ENCODE measurements at regions not wholly inside any gene's neighbourhood (a gene's known extent, or its start where the extent isn't known, plus 50 kb on each side); places are given as distances from the start of the nearest gene placed in this dataset.
A peak's percentile ranks its signal among the peaks of the same experiment; 100 is the strongest.

GRCh38 chr4:27184508-27185155 lies 324.0 kb downstream of the STIM2 start:
- DNase-seq (ENCODE audit: low read depth) = no peak

- no peak for DNase-seq (ENCODE audit: low read depth)
Observed at GRCh38 chr4:27186710-27187109, 326.1 kb downstream of the STIM2 start.

- no peak for DNase-seq (ENCODE audit: low read depth)
Observed at GRCh38 chr4:27187786-27188185, 327.1 kb downstream of the STIM2 start.

- DNase-seq (ENCODE audit: low read depth) = no peak
Observed at GRCh38 chr4:27189683-27190082, 329.0 kb downstream of the STIM2 start.

GRCh38 chr4:27191592-27191991 lies 331.0 kb downstream of the STIM2 start:
- DNase-seq (ENCODE audit: low read depth) = no peak

GRCh38 chr4:27194599-27195176 lies 334.0 kb downstream of the STIM2 start:
- no peak for DNase-seq (ENCODE audit: low read depth)

- no peak for DNase-seq (ENCODE audit: low read depth)
Observed at GRCh38 chr4:27198246-27198645, 337.6 kb downstream of the STIM2 start.

- DNase-seq (ENCODE audit: low read depth) = no peak
Observed at GRCh38 chr4:27198971-27199370, 338.3 kb downstream of the STIM2 start.

- DNase-seq (ENCODE audit: low read depth) = no peak
Observed at GRCh38 chr4:27206009-27206408, 345.4 kb downstream of the STIM2 start.

- DNase-seq (ENCODE audit: low read depth) = no peak
Observed at GRCh38 chr4:27210956-27211355, 350.3 kb downstream of the STIM2 start.

GRCh38 chr4:27214010-27214409 lies 353.4 kb downstream of the STIM2 start:
- no peak for DNase-seq (ENCODE audit: low read depth)

- DNase-seq (ENCODE audit: low read depth) = no peak
Observed at GRCh38 chr4:27215220-27215826, 354.7 kb downstream of the STIM2 start.

- DNase-seq (ENCODE audit: low read depth) = peak; percentile 50
Observed at GRCh38 chr4:27217261-27217769, 356.7 kb downstream of the STIM2 start.

- DNase-seq (ENCODE audit: low read depth) = no peak
Observed at GRCh38 chr4:27218013-27218412, 357.4 kb downstream of the STIM2 start.

- no peak for DNase-seq (ENCODE audit: low read depth)
Observed at GRCh38 chr4:27223326-27223725, 362.7 kb downstream of the STIM2 start.

- no peak for DNase-seq (ENCODE audit: low read depth)
Observed at GRCh38 chr4:27233531-27233930, 372.9 kb downstream of the STIM2 start.

- no peak for DNase-seq (ENCODE audit: low read depth)
Observed at GRCh38 chr4:27234306-27234899, 373.8 kb downstream of the STIM2 start.

- DNase-seq (ENCODE audit: low read depth) = no peak
Observed at GRCh38 chr4:27239641-27240040, 379.0 kb downstream of the STIM2 start.

- no peak for DNase-seq (ENCODE audit: low read depth)
Observed at GRCh38 chr4:27242217-27242616, 381.6 kb downstream of the STIM2 start.

- no peak for DNase-seq (ENCODE audit: low read depth)
Observed at GRCh38 chr4:27245216-27245615, 384.6 kb downstream of the STIM2 start.

- DNase-seq (ENCODE audit: low read depth) = no peak
Observed at GRCh38 chr4:27248829-27249228, 388.2 kb downstream of the STIM2 start.

GRCh38 chr4:27251771-27252170 lies 391.1 kb downstream of the STIM2 start:
- DNase-seq (ENCODE audit: low read depth) = no peak

- DNase-seq (ENCODE audit: low read depth) = no peak
Observed at GRCh38 chr4:27267339-27267969, 406.8 kb downstream of the STIM2 start.

All from HS-5 (cell line).